Smooth muscle cell (in vitro differentiated cells): ENCODE measurements at regions not wholly inside any gene's neighbourhood (a gene's known extent, or its start where the extent isn't known, plus 50 kb on each side); places are given as distances from the start of the nearest gene placed in this dataset.

Experiments
- DNase-seq: peaks from one replicate; lab custom pipeline; 2025; ENCODE audit not compliant: unreplicated experiment; lab: John Stamatoyannopoulos, UW
- H2AFZ ChIP-seq: fragments of 200-600 bp; sonication (generic); 2 replicates; pipeline ENCODE4 v1.6.0; 2016; ENCODE audit warnings: antibody characterized with exemption, low read depth, mild to moderate bottlenecking
- H3F3A ChIP-seq: fragments of 200-600 bp; sonication (generic); 2 replicates; pipeline ENCODE4 v1.6.0; 2017; ENCODE audit warnings: antibody characterized with exemption, low read depth
- H3K27ac ChIP-seq: fragments of 200-600 bp; sonication (generic); 2 replicates; pipeline ENCODE4 v1.5.1; 2016; ENCODE audit warnings: low read depth, mild to moderate bottlenecking
- H3K27me3 ChIP-seq: fragments of 200-600 bp; sonication (generic); 2 replicates; pipeline ENCODE4 v1.6.1; 2016; ENCODE audit warnings: low read depth, mild to moderate bottlenecking
- H3K36me3 ChIP-seq: fragments of 200-600 bp; sonication (generic); 2 replicates; pipeline ENCODE4 v1.5.1; 2016; ENCODE audit warnings: low read depth
- H3K4me1 ChIP-seq: fragments of 200-600 bp; sonication (generic); 2 replicates; pipeline ENCODE4 v1.5.1; 2016; ENCODE audit warnings: low read depth
- H3K4me2 ChIP-seq: fragments of 200-600 bp; sonication (generic); 2 replicates; pipeline ENCODE4 v1.6.0; 2016; ENCODE audit warnings: mild to moderate bottlenecking
- H3K4me3 ChIP-seq: fragments of 200-600 bp; sonication (generic); 2 replicates; pipeline ENCODE4 v1.5.1; 2016; ENCODE audit warnings: mild to moderate bottlenecking
- H3K79me2 ChIP-seq: fragments of 200-600 bp; sonication (generic); 2 replicates; pipeline ENCODE4 v1.6.0; 2016; ENCODE audit warnings: low read depth, mild to moderate bottlenecking
- H3K9ac ChIP-seq: fragments of 200-600 bp; sonication (generic); 2 replicates; pipeline ENCODE4 v1.6.0; 2016; ENCODE audit warnings: low read depth
- H3K9me3 ChIP-seq: fragments of 200-600 bp; sonication (generic); replicated peaks from 2 replicates; pipeline ENCODE4 v1.5.1; 2016; ENCODE audit warnings: low read depth
- H4K20me1 ChIP-seq: fragments of 200-600 bp; sonication (generic); 2 replicates; pipeline ENCODE4 v1.6.0; 2016; ENCODE audit warnings: low read depth
- WGBS: methylation state at CpG from one replicate; pipeline ENCODE4 v1.1.7; 2016; ENCODE audit warnings: low lambda C conversion rate; 5-methylcytosine and 5-hydroxymethylcytosine counted together
- TF ChIP-seq, protein P1 (sequence below): fragments of 200-600 bp; sonication (generic); IDR thresholded peaks from 2 replicates; pipeline ENCODE4 v1.5.1; 2017; ENCODE audit warnings: borderline replicate concordance, mild to moderate bottlenecking, antibody characterized with exemption; ENCODE audit not compliant: insufficient read depth, poor library complexity, severe bottlenecking

DNA sequence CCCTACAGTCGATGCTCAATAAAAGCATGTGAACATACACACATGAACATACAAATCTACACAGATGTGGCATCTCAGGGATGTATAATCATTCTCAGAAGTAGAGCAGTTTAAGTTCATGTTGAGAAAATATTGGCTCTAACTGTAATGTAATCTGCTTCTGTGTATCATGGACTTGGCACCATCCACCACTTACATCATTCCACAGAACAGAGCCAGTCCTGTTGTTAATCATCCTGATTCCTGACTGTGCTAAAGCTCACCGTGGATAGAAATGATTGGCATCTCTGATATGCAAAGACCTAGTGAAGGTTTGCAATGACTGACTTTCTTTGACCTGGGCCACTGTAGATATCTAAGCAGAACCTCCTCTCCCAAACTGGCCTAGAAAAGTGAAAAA is 1141.3 kb downstream of the BCL11B start:
- Histone ChIP-seq H4K20me1 (no peaks in the 10 kb centered on the region), H2AFZ (no peak overlapping the region), H3K9me3 (no peaks in the 10 kb centered on the region), H3F3A (no peaks in the 10 kb centered on the region), H3K9ac (no peak overlapping the region), H3K27ac (no peak overlapping the region), H3K79me2 (no peaks in the 10 kb centered on the region), H3K4me1 (no peaks in the 10 kb centered on the region), H3K4me3 (no peak overlapping the region), H3K27me3 (peaks cover 19% of the 10 kb centered on the region), H3K4me2 (no peak overlapping the region), H3K36me3 (no peaks in the 10 kb centered on the region)
- TF ChIP-seq, protein P1, sequence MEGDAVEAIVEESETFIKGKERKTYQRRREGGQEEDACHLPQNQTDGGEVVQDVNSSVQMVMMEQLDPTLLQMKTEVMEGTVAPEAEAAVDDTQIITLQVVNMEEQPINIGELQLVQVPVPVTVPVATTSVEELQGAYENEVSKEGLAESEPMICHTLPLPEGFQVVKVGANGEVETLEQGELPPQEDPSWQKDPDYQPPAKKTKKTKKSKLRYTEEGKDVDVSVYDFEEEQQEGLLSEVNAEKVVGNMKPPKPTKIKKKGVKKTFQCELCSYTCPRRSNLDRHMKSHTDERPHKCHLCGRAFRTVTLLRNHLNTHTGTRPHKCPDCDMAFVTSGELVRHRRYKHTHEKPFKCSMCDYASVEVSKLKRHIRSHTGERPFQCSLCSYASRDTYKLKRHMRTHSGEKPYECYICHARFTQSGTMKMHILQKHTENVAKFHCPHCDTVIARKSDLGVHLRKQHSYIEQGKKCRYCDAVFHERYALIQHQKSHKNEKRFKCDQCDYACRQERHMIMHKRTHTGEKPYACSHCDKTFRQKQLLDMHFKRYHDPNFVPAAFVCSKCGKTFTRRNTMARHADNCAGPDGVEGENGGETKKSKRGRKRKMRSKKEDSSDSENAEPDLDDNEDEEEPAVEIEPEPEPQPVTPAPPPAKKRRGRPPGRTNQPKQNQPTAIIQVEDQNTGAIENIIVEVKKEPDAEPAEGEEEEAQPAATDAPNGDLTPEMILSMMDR = no peak
- 61% methylated on average over 2 of the region's 2 CpGs for WGBS
- DNase-seq = no peak

GRCh38 chr14:98131406-98131805 is 1140.6 kb downstream of the BCL11B start:
- no peaks in the 10 kb centered on the region for H3K36me3 ChIP-seq
- H3K9me3 ChIP-seq = no peaks in the 10 kb centered on the region
- no peak overlapping the region for H3K4me2 ChIP-seq
- H3K27me3 ChIP-seq = peaks cover 25% of the 10 kb centered on the region
- H3K27ac ChIP-seq = no peak overlapping the region
- H3K4me3 ChIP-seq = no peak overlapping the region
- 46% methylated on average over 1 of the region's 1 CpG for WGBS
- no peaks in the 10 kb centered on the region for H3K4me1 ChIP-seq
- TF ChIP-seq, protein P1 = no peak
- H3K9ac ChIP-seq = no peak overlapping the region
- H3K79me2 ChIP-seq = no peaks in the 10 kb centered on the region
- H2AFZ ChIP-seq = no peak overlapping the region
- no peaks in the 10 kb centered on the region for H4K20me1 ChIP-seq
- H3F3A ChIP-seq = no peaks in the 10 kb centered on the region
- DNase-seq = no peak

DNA sequence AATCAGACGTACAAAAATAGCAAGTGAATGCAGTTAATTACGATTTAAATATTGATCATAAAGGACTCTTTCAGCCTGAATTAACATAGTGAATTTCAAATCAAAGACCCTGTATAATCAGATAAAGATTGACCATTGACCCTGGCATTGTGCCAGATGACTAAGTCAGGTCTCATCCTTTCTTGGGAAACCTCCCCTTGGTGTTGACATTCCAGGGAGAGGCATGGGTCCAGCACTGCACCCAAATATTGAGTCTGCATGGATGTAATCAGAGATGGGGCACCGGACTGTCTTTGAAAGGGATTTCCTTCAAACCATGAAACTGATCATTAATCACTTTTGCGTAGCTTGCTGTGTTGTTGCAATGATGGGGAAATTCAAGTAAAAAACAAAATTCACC is 1138.2 kb downstream of the BCL11B start:
- H3F3A ChIP-seq = no peaks in the 10 kb centered on the region
- H3K4me1 ChIP-seq = peaks cover 16% of the 10 kb centered on the region
- peaks cover 37% of the 10 kb centered on the region for H3K27me3 ChIP-seq
- 93% methylated on average over 4 of the region's 4 CpGs for WGBS
- no peak for DNase-seq
- no peak overlapping the region for H3K4me2 ChIP-seq
- H3K9ac ChIP-seq = no peak overlapping the region
- no peaks in the 10 kb centered on the region for H4K20me1 ChIP-seq
- H3K27ac ChIP-seq = no peak overlapping the region
- H3K36me3 ChIP-seq = no peaks in the 10 kb centered on the region
- H3K9me3 ChIP-seq = no peaks in the 10 kb centered on the region
- H3K4me3 ChIP-seq = no peak overlapping the region
- TF ChIP-seq, protein P1 = no peak
- no peaks in the 10 kb centered on the region for H3K79me2 ChIP-seq
- H2AFZ ChIP-seq = no peak overlapping the region

DNA sequence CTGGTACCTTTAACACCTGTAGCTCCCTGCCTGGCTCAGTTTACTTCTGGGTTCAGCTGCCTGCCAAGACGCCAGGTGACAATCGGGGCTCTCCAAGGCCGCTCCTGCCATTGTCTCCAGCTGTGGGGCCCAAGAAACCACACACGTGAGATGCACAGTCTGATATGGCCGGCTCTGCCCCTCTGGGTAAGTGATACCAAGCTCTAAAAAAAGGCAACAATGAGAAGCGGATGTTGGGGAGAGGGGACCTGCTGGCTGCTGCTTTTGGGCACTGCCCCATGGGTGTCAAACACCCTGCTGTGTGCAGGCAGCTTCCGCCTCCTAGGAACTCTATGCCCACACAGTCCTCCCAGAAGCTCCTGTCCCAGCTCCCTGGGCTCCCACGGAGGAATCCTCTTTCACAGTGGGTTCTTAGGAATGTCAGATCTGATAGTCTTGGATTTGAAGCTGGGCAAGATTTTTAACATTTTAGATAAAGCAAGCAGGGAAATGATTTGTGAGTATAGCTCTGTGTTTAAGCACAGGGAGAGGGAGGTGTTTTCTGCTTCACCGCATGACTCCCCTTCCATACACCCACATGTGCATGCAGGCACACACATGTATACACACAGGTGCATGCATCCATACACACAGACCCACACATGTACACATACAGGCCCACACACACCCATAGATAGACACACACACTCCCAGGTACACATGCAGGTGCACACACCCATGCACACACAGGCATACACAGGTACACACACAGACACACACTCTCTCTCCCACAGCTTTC is 1135.8 kb downstream of the BCL11B start:
- DNase-seq = no peak
- H2AFZ ChIP-seq = no peak overlapping the region
- H3K4me1 ChIP-seq = peaks cover 16% of the 10 kb centered on the region
- no peaks in the 10 kb centered on the region for H3K79me2 ChIP-seq
- H3K9me3 ChIP-seq = no peaks in the 10 kb centered on the region
- H3F3A ChIP-seq = no peaks in the 10 kb centered on the region
- H3K4me2 ChIP-seq = no peak overlapping the region
- TF ChIP-seq, protein P1 = no peak
- no peak overlapping the region for H3K9ac ChIP-seq
- peaks cover 37% of the 10 kb centered on the region for H3K27me3 ChIP-seq
- H3K4me3 ChIP-seq = no peak overlapping the region
- H3K27ac ChIP-seq = no peak overlapping the region
- 83% methylated on average over 9 of the region's 9 CpGs for WGBS
- no peaks in the 10 kb centered on the region for H4K20me1 ChIP-seq
- H3K36me3 ChIP-seq = no peaks in the 10 kb centered on the region
